IMR-90 (cell line): ENCODE measurements at regions not wholly inside any gene's neighbourhood (a gene's known extent, or its start where the extent isn't known, plus 50 kb on each side); places are given as distances from the start of the nearest gene placed in this dataset.
"Not testable (repeated sequence)": the region's sequence is repeated elsewhere in the genome, so short reads cannot be mapped to it uniquely, and the experiment has no call there.

Experiments
- ATAC-seq: fragments of 200-7000 bp; cut with Tn5 transposase; 2 replicates; pipeline ENCODE4 v1.9.1; 2020; ENCODE audit warnings: low read depth, mild to moderate bottlenecking, moderate library complexity
- BruUV-seq: library from RNA; stranded (reverse); fragments of 400-500 nt; replicated peaks from 2 replicates; lab custom pipeline; 2021; lab: Mats Ljungman, UMichigan
- CTCF ChIA-PET: fragments of 300-600 bp; formaldehyde crosslinking; extraction: SDS; loops from one replicate; lab custom pipeline; 2021; ENCODE audit warnings: antibody characterized with exemption; lab: Yijun Ruan, JAX
- POLR2A ChIA-PET: fragments of 300-600 bp; sonication (Branson Sonifier 250); formaldehyde crosslinking; loops from one replicate; lab custom pipeline; 2022; ENCODE audit warnings: antibody characterized with exemption; ENCODE audit not compliant: unreplicated experiment; lab: Charles Lee
- DNase-seq: peaks from one replicate; pipeline ENCODE4 v3.0.0; 2013
- H2AFZ ChIP-seq: replicated peaks from 2 replicates; pipeline ENCODE3; 2013; ENCODE audit warnings: low read length, mild to moderate bottlenecking; ENCODE audit not compliant: poor library complexity
- H2AK5ac ChIP-seq: 2 replicates; pipeline ENCODE4 v1.6.1; 2013; ENCODE audit warnings: low read depth, low read length, inconsistent platforms
- H2AK9ac ChIP-seq: replicated peaks from 2 replicates; pipeline ENCODE3; 2013; ENCODE audit warnings: mild to moderate bottlenecking, low read depth, low read length, moderate library complexity; ENCODE audit not compliant: poor library complexity
- H2BK120ac ChIP-seq: 2 replicates; pipeline ENCODE4 v1.6.1; 2013; ENCODE audit warnings: low read depth, low read length, inconsistent platforms
- H2BK15ac ChIP-seq: 3 replicates; pipeline ENCODE4 v1.6.1; 2013; ENCODE audit warnings: low read depth, low read length, inconsistent platforms
- H2BK20ac ChIP-seq: 2 replicates; pipeline ENCODE4 v1.6.1; 2013; ENCODE audit warnings: low read depth, mild to moderate bottlenecking, inconsistent platforms, low read length, moderate library complexity
- H2BK5ac ChIP-seq: 2 replicates; pipeline ENCODE4 v1.6.1; 2013; ENCODE audit warnings: mild to moderate bottlenecking, low read depth, low read length, inconsistent platforms; ENCODE audit not compliant: poor library complexity, severe bottlenecking
- H3K14ac ChIP-seq: replicated peaks from 2 replicates; pipeline ENCODE4 v1.6.1; 2013; ENCODE audit warnings: low read depth, low read length, inconsistent platforms
- H3K18ac ChIP-seq: 2 replicates; pipeline ENCODE4 v1.6.1; 2013; ENCODE audit warnings: low read depth, low read length, control low read depth
- H3K23ac ChIP-seq: 2 replicates; pipeline ENCODE4 v1.6.1; 2013; ENCODE audit warnings: low read depth, low read length, inconsistent platforms
- H3K27ac ChIP-seq: 2 replicates; pipeline ENCODE4 v1.5.1; 2013; ENCODE audit warnings: mild to moderate bottlenecking, control low read depth, low read length; ENCODE audit not compliant: insufficient read depth
- H3K27me3 ChIP-seq: 2 replicates; pipeline ENCODE4 v1.6.1; 2013; ENCODE audit warnings: low read length; ENCODE audit not compliant: control insufficient read depth, insufficient read depth
- H3K36me3 ChIP-seq: 2 replicates; pipeline ENCODE4 v1.6.1; 2013; ENCODE audit warnings: low read length, mixed read lengths; ENCODE audit not compliant: control insufficient read depth, insufficient read depth
- H3K4ac ChIP-seq: 2 replicates; pipeline ENCODE4 v1.6.1; 2013; ENCODE audit warnings: low read depth, low read length, inconsistent platforms
- H3K4me1 ChIP-seq: 2 replicates; pipeline ENCODE4 v1.6.1; 2013; ENCODE audit warnings: low read length, mixed read lengths; ENCODE audit not compliant: control insufficient read depth, insufficient read depth
- H3K4me2 ChIP-seq: 2 replicates; pipeline ENCODE4 v1.6.1; 2013; ENCODE audit warnings: low read depth, mild to moderate bottlenecking, control low read depth, low read length, moderate library complexity
- H3K4me3 ChIP-seq: 2 replicates; pipeline ENCODE4 v1.5.1; 2013; ENCODE audit warnings: low read depth, mild to moderate bottlenecking, control low read depth, low read length, moderate library complexity; ENCODE audit not compliant: insufficient read depth
- H3K56ac ChIP-seq: 2 replicates; pipeline ENCODE4 v1.6.1; 2013; ENCODE audit warnings: low read length, inconsistent platforms; ENCODE audit not compliant: insufficient read depth; ENCODE audit errors: extremely low read depth
- H3K79me1 ChIP-seq, 2 experiments: 2 replicates each; pipeline ENCODE4 v1.6.1; 2013; ENCODE audit warnings: low read length in 2 of 2, inconsistent platforms in 1 of 2, low read depth in 1 of 2
- H3K9ac ChIP-seq: 2 replicates; pipeline ENCODE4 v1.6.1; 2013; ENCODE audit warnings: low read depth, low read length, control low read depth
- H3K9me1 ChIP-seq: 2 replicates; pipeline ENCODE4 v1.6.1; 2013; ENCODE audit warnings: low read length, inconsistent platforms; ENCODE audit not compliant: insufficient read depth
- H3K9me3 ChIP-seq: 2 replicates; pipeline ENCODE4 v1.6.1; 2013; ENCODE audit warnings: low read length; ENCODE audit not compliant: control insufficient read depth, insufficient read depth
- H4K20me1 ChIP-seq: 2 replicates; pipeline ENCODE4 v1.6.1; 2013; ENCODE audit warnings: low read length, inconsistent platforms; ENCODE audit not compliant: insufficient read depth
- H4K5ac ChIP-seq: 2 replicates; pipeline ENCODE4 v1.6.1; 2013; ENCODE audit warnings: mild to moderate bottlenecking, low read depth, low read length, control low read depth
- H4K8ac ChIP-seq, 2 experiments: 2 replicates each; pipeline ENCODE4 v1.6.1; 2013; ENCODE audit warnings: low read depth in 2 of 2, low read length in 2 of 2, control low read depth in 1 of 2, inconsistent platforms in 1 of 2
- H4K91ac ChIP-seq: 2 replicates; pipeline ENCODE4 v1.6.1; 2013; ENCODE audit warnings: low read depth, low read length, inconsistent platforms; ENCODE audit not compliant: insufficient read depth
- WGBS, 2 experiments: methylation state at CpG; one replicate each; pipeline versions ENCODE4 v1.1.5 to v1.1.7; 2013; ENCODE audit warnings: missing lambda C conversion rate in 2 of 2; ENCODE audit not compliant: insufficient read length in 1 of 2; ENCODE audit errors: extremely low coverage in 2 of 2; 5-methylcytosine and 5-hydroxymethylcytosine counted together
- dilution Hi-C: fragments of 300-500 bp; cut with HindIII; formaldehyde crosslinking; loops from one replicate; pipeline ENCODE4 v1.14.3; 2018; ENCODE audit warnings: low sequenced_read_pairs; ENCODE audit not compliant: unreplicated experiment
- in situ Hi-C: fragments of 300-500 bp; cut with MboI; formaldehyde crosslinking; loops from 3 replicates; pipeline ENCODE4 v1.14.3; 2019; ENCODE audit warnings: low sequenced_read_pairs, inconsistent platforms, mixed read lengths
- intact Hi-C: fragments of 100-400 bp; cut with micrococcal nuclease; formaldehyde crosslinking; loops from 2 replicates; pipeline ENCODE4 v1.10.0; 2022

- H3K27ac ChIP-seq, H2BK20ac ChIP-seq, H2BK15ac ChIP-seq, H3K18ac ChIP-seq, H3K36me3 ChIP-seq, DNase-seq, H2BK5ac ChIP-seq, H2AK5ac ChIP-seq, H4K20me1 ChIP-seq, H3K9me3 ChIP-seq, H4K8ac ChIP-seq, H3K27me3 ChIP-seq, BruUV-seq, H2AK9ac ChIP-seq, H3K4ac ChIP-seq, H3K9me1 ChIP-seq, H3K4me2 ChIP-seq, H3K4me3 ChIP-seq, H3K79me1 ChIP-seq, H3K4me1 ChIP-seq, H3K23ac ChIP-seq, intact Hi-C loops, dilution Hi-C loops, H2BK120ac ChIP-seq, H3K14ac ChIP-seq, CTCF ChIA-PET, POLR2A ChIA-PET, H3K56ac ChIP-seq, H2AFZ ChIP-seq, H4K91ac ChIP-seq, H3K9ac ChIP-seq, ATAC-seq, H4K5ac ChIP-seq: not testable (repeated sequence)
- WGBS, 2 experiments = no CpG with 5 or more reads among the region's 3 CpGs
- in situ Hi-C loops = loop anchor here (25.0 kb wide), 1 partner anchor 734 kb away; no protein-coding TSS in a partner anchor
These were observed 227.0 kb upstream of the TACR3 start for GRCh38 chr4:103946621-103947268.
